NCI-H526 (cell line): ENCODE measurements at regions not wholly inside any gene's neighbourhood (a gene's known extent, or its start where the extent isn't known, plus 50 kb on each side); places are given as distances from the start of the nearest gene placed in this dataset.

Experiments used
- DNase-seq, 2 experiments: peaks; one replicate each; lab custom pipeline; 2025; lab: John Stamatoyannopoulos, UW

DNA sequence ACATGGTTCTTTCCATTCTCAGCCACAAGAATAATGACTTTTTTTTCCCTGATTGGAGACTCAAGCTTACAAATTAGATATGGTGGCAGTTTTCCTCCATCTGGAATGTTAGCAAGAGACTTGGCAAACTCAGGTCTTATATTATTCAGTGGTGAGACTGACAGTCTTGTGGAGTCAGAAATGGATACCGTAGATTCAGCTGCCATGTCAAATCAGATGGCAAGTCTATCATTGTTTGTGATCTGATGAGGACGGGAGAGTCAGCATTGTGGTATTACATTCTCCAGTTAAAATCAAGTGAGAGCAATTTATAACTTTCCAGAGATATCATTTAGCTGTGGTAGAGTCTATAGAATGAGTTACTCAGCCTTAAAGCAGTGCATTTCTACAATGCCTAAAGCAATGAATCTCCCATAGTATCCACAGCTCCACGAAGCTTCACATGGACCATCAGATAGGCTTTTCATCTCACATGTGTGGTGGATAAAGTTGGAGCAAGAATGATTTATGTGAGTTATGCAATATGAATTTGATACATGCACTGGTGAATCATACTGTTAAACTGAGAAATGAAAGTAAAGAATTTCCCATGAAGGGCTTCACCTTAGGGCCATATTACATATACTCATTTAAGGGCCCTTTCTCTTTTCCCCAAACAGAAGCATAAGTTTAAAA lies 430.6 kb downstream of the ZNF608 start:
- DNase-seq = no peak

DNA sequence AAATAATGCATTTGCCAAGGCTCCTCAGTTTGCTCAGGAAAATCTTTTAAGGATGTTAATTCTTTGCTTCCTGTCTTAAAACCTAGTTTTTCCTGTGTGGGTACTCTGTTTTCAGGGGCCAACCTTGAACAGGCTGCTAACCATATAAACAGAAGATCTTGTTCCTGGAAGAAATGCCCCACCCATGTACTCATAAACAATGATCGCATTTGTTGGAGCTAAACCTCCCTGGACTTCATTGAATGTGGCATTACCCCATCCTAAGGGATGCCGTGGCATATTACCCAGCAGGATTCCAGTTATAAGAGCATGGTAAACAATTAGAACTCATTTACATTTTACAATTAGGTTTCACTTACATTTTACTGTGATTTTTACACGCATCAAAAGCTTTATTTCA lies 436.0 kb downstream of the ZNF608 start:
- peak; percentile 4 to 39 for DNase-seq

DNA sequence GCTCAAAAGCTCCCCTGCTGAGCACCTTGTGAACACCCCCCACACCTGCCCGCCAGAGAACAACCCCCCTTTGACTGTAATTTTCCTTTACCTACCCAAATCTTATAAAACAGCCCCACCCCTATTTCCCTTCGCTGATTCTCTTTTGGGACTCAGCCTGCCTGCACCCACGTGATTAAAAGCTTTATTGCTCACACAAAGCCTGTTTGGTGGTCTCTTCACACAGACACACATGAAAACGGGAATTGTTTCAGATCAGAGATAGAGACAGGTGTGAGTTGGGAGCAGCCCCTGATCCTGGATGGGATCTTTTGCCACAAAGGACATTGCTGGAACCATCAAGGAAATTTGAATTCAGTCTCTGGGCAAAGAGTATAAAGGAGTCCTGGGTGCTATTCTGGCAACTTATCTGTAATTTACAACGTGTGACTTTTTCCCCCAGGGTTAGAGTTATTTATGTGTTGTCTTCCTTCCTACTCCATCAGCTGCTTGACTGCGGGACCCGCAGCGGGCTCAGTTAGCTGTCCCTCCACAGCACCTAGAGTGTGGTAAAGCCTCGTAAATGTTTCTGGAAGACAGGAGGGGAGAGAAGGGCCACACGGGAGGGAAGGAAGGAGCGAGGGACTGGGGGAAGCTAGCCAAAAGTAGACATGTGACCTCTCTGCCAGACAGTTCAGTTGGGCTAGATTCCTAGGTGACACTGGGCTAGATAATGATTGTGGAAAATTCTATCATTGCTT lies 437.0 kb downstream of the ZNF608 start:
- no peak for DNase-seq

DNA sequence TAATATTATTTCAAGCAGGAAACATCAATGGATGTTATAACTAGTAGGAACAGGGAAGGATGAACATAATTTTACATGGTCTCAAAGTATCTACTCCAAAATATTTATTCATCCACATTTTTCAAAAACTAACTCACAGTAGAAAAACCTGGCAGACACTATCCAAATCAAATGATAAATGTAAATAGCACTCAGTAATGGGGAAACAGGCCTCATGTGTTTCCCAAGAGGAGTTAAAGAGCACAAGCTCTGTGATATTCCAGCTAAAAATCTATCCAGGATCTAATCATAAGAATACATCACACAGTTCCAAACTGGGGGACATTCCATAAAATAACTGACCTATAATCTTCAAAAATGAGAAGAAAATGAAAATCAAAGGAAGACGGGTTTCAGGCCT lies 443.1 kb downstream of the ZNF608 start:
- no peak for DNase-seq

DNA sequence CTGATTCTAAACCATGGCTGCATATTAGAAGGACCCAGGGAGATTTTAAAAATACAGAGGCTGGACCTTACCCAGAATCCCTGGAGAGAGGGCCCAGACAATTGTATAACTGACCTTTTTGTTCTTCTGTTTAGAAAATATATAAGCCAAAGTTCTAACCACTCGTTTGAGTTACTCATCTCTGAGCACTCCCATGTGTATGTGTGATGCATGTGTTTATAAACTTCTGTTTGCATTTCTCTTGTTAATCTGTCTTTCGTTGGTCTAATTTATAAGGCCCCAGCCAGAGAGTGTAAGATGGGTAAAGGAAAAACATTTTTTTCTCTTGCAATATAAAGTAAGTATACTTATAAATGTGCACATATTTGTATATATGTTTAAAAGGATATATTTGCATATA lies 443.9 kb downstream of the ZNF608 start:
- DNase-seq = no peak

DNA sequence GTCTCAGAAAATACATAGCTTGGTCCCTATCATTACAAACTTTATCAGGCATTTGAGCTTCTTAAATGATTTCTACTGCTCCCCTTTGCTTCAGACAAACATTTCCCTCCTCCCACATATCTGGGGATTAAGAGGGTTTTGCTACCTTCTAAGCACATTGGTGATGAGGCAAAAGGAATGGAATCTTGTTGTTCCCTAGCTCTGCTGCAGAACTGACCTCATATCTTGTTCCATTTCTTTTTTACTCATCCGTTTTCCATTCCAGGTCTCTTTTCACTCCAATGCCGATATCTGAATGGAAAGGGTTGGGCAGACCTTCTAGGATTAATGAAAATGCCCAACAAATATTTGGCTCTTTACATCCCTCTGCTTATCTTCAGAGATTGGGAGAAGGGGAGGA lies 444.6 kb downstream of the ZNF608 start:
- DNase-seq = no peak

DNA sequence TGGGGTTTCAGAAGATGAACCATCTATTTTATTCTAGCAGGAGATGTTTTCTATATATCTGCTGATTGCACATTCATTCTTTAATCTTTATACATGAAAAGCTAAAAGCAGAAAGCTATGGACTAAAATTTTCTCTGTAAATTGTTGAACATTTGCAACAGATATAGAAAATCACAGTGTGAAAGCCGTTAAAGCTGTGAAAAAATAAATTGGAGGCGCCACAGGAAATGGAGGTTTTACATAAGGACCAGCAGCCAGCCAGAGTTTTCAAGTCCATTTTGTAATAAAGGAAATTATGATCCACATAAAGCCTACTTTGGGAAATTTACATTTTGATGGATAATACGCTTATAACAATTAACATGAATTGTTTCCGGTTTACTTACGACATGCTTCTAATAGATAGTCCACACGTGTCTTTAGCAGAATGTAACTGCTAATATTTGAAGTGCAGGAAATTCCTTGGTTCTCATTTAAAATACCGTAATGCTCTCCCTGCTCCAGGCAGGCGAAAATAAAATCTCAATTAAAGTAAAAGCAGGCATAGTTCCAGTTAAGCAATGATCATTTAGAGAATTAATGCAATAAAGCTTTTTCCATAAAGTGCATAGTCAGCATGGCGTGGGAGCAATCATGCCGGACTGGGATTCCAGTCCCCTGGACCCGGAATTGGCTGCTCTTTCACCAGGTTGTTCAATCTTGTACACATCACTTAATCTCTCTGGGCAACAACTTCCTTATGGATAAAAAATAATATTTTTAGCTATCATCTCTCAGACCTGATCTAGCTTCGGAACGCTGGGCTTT lies 445.4 kb downstream of the ZNF608 start:
- no peak for DNase-seq

DNA sequence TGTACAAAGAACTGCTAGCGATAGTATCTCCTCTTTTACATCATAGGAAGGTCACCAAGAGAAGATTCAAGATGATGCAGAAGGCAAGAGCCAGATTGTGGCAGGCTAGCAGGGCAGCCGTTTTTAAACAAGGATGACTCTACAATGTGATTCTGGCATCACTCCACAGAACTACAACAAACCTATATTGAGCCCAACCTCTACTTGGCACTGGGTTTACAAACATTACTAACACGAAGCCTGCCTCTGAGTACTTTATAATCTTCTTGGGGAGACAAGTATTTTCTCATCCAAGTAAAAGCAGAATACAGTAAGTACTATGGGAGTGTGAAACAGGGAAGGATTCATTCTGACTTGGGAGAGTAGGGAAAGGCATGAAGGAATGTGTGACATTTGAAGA lies 448.6 kb downstream of the ZNF608 start:
- no peak for DNase-seq

DNA sequence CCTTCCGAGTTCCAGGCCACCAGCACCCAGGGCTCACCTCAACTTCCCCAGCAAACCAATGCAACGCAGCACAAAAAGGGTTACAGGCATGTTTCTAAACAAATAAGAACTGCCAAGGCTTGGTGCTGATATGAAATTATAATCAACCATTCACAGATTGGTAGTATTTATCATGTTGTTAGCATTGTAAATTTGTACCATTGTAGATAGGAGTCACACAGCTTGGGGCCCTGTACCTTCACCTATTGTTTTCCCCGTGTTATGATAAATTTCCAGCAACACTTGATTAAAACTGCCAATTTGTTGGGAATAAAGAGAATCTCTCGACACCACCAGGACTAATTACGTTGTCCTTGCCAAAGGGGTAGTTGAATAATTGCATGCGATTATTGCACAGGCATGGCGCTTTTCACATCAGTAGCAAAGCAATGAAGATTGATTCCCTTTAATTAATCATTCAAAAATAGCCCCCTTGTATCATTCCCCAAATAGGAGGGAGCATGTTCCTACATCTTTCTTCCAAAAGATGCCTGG lies 454.1 kb downstream of the ZNF608 start:
- no peak for DNase-seq

DNA sequence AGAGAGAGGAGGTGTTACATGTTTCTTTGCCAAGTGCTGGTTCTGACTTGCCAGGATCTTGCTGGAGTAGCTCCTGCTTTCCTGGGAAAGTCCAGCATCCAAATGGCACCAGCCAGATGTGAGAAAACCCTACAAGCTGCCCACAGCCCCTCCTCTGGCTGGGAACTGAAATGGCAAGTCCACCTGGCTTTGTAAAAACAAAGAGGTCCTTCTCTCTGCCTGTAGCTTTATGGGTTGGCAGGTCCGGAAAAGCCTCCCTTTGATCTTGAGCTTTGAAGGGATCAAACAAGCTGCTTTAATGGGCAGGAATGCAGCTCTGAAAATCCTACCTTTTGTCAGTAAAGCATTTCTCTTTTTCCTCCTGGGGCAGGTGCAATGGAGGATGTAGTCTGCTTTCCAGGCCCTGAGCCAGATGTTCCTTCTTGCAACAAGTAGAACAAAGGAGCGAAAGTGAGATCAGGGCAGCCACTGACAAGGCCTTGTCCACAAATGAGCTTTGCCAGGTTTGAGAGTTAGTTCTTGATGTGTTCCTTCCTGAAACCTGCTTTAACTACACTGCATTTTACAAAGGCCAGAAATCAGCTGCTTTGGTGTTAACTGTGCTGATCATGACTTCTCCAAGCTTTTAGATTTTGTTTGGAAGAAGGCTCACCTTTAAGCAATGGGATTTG lies 456.7 kb downstream of the ZNF608 start:
- DNase-seq = peak; percentile 6 to 15

DNA sequence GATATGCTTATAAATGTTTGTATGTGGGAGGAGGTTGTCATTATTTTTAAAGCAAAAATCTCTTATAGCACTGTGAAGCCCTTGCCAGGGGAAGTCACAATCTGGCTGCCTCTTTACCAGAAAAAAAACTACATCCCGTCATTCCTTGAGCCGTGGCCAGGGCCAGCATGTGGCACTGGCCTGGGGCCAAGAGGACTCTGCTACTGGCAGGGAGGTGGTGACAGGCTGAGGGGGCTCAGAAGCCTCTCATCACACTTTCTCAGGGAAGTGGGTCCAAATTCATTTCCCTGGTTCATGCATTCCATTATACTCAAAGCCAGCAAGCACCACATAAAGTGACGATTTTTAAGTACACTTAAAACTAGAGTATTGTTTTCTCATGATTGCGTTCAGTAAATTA lies 457.3 kb downstream of the ZNF608 start:
- no peak for DNase-seq

DNA sequence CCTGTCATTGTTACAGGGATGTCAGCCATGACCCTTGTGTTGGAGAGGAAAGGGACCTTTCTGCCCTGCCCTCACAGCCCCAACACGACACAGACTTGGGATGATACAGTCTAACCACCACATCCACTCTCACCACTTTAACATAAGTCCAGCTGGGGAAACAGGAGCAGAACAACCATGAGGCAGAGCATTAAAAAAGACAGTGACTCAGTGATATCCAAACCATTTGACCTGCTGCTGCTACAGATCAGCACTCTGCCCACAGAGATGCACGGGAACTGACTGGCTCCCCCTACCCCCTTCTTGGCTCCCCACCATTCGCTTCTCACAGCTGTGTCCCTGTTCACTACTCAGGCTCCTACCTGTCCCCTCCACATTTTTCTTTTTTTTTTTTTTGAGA lies 458.6 kb downstream of the ZNF608 start:
- DNase-seq = no peak

DNA sequence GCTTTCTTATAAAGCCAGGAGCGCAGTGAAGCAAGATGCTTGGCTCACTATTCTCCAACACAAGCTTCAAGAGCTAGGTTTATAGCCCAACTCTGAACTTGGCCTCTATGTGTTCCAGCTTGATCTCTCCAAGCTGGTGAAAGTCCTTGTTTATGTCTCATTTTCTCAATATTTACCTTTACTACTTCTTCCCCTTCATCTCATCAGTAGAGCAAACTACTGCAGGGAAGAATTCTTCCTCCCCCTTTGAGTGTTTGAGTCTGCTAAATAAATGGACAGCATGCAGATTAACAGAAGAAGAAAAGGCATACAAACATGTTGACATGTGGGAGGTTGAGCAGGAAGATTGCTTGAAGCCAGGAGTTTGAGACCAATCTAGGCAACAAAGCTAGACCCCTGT lies 460.7 kb downstream of the ZNF608 start:
- no peak for DNase-seq

DNA sequence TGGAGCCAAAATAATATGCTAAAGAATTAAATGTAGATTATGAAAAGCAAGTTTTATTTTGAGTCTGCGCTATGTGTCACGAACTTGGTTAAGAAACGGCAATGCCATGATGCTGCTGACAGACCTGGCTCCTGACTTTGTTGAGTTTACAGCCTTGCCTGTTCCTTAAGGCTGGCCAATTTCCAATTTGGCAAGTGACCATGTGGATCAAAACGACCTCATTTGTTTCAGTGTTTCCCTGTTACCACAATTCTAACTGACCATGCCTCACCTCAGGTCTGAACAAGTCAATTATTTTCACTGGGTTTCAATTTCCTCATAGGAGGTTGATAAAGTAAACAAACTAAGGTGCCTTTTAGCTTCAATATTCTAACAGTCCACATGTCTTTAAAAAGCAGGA lies 461.4 kb downstream of the ZNF608 start:
- no peak for DNase-seq

DNA sequence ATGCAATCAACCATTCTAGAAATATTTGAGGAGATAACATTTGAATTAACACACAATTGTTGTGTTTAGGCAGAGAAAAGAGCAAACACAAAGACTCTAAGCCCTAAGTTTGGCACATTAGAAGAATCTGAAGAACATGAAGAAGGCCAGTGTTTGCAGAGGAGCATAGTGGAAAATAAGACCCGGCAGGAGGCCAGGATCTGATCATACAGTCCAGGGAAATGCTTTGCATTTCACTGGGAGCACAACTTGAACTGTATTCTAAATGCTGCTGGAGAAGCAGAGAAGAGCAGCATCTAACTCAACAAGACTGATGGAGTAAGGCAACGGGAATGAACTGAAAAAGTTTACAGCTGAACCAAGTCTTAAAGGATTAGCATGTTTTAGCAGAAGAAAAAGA lies 463.4 kb downstream of the ZNF608 start:
- DNase-seq = no peak

DNA sequence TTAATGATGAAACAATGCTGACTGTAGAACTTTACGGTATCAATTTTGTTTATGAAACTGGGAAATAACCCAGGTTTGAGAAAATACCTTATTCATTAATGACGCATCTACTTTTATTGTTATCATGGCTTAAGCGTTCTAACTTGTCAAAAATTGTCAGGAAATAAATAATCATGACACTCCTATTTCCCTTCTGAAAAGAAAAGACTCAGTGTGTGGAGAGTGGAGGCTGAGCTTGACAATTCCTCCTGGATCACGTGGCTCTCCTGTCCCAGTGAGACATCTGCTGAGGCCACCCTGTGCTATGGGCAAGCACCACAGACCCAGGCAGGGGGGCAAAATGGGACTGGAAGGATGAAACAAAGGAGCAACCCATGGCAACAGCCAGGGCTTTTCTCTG lies 466.4 kb downstream of the ZNF608 start:
- DNase-seq = no peak

DNA sequence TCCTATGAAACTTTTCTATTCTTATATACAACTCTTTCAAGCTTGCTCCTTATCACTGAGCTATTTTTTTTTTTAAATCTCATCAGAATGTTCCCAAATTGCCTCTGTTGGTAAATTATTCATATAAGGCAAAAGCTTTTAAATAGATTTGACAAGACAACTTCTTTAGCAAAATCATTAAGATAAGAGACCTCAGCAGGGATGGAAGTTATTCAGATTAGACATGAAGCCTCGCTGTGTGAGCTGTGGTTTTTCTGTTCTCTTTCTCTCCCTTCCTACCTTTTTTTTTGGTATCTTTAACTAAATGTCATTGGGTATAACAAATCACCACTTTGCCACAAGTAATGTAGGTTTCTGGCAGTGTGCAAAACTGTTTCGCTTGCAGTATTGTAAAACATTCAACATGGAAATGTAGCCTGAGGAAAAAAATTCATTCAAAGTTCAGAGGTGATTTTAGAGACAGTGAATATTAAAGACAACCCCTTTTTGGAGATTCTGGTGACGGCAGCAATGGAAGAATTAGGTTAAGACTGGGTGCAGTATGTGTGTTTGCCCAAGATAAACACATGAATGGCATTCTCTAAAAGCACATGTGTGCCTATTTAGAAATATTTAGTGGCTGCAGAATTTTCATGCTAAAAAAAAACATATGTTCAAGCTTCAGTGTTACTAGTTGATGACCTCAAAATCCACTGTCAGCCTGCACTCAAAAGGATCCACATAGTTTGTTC lies 467.1 kb downstream of the ZNF608 start:
- DNase-seq = no peak

DNA sequence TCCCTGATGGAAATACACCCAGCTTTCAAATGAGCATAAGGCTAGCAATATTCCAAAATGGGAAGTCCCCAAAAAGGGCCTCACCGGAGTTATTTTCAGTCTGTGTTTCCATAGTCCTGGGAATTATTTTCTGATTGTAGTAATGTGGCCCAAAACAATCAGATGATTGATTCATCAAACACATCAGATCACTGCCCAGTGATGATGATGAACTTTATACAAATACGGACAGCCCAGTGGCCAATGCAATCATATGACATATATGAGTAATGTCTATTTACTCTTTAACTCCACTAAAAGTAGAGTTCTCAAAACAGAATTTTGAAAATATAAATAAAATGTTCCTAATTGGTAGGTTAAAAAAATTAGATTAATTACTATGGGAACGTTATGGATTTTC lies 467.8 kb downstream of the ZNF608 start:
- DNase-seq = no peak

DNA sequence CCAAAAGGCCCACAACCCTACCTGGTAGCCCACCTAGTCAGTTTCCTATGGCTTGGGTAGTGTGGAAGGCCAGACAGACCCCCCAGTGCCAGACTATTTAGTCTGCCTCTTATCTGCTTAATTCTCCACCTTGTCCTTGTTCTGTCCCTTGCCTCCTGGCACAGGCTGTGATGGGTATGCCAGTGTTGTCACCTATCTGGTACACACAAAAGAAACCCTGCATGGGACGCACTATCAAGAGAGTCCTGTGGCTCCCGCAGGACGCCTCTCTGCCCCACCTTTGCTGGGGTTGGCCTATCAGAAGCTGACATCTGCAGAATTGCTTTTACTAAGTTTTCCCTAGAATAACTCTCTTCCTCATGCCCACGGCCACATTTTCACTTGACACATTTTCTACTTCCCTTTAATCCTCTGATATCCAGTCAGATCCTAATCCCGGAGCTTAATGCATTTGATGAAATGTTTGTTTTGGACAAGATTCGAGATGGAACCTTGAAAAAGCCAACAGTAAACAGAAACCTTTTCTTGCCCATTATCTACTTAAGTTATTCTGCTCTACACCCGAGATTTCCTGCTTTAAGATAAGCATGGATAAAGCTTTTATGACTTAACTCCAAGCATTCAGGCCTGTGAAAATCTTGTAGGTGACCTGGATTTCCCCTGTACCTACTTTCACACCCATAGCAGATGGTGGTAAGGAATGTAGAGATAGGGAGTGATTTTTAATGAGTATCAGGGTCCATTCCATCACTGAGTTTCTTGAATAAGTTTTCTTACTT lies 468.5 kb downstream of the ZNF608 start:
- no peak for DNase-seq

DNA sequence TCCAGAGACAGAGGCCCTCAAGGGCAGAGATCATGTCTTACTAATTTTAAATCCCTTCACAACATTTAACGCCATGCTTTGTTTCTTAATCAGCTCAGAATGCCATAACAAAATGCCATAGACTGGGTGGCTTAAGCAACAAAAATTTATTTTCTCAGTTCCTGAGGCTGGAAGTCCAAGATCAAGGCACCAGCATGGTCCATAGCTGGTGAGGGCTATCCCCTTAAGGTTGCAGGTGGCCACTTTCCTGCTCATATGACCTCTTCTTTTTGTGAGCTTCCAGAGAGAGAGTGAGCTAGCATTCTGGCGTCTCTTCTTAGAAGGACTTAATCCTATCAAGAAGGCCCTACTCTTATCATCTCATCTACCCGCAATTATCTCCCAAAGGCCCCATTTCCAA lies 470.3 kb downstream of the ZNF608 start:
- DNase-seq = no peak

DNA sequence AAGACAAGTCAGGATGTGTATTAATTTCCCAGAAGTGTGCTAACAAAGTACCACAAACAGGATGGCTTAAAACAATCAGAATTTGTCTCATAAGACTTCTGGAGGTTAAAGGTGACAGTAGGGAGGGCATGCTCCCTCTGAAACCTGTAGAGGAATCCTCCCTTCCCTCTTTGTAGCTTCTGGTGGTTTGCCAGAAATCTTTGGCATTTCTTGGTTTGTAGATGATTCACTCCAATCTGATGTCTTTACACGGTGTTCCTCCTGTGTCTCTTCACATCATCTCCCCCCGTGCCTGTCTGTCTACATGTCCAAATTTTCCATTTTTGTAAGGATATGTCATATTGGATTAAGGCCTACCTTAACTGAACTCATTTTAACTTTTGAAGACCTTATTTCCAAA lies 471.5 kb downstream of the ZNF608 start:
- no peak for DNase-seq
